ENCODE measurements at regions not wholly inside any gene's neighbourhood (a gene's known extent, or its start where the extent isn't known, plus 50 kb on each side); places are given as distances from the start of the nearest gene placed in this dataset.

DNA sequence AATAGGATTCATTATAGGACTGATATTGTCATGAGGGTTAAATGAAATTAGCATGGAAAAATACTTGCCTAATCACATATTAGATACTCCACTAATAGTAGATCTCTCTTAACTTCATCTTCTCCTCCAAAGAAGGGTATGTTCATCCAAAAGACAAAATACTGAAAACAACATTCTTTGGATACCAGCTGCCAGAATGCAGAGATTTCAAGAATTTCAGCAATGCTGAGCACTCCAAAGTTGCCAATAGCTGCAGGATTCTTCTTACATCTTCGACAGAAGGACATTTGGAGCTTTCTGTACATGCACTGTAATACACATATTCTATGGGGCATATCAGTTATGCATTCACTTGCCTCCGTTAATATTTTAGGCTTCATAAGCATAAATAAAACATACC lies 436.5 kb downstream of the HAPSTR1 start:
- TF ChIP-seq ZFP3 (CRISPR knock-in tag; IDR thresholded peaks at IDR 0.05) (no peak), ESRRG (CRISPR knock-in tag; IDR thresholded peaks at IDR 0.05) (no peak)

Data from SK-N-SH treated with all-trans-retinoic acid at 6 μM for 48 hours (cell line).